GM18907 (cell line): ENCODE measurements at regions not wholly inside any gene's neighbourhood (a gene's known extent, or its start where the extent isn't known, plus 50 kb on each side); places are given as distances from the start of the nearest gene placed in this dataset.

Experiments
- ATAC-seq: cut with Tn5 transposase; IDR thresholded peaks from one replicate; pipeline ENCODE4 v1.9.1; 2021; ENCODE audit warnings: mild to moderate bottlenecking, moderate library complexity; ENCODE audit not compliant: unreplicated experiment

- ATAC-seq: no peak
Measured at GRCh38 chr9:73845954-73846690, 651.0 kb upstream of the RORB start.

GRCh38 chr9:73847536-73847935 is 649.6 kb upstream of the RORB start:
- ATAC-seq: no peak

GRCh38 chr9:73853549-73853948 is 643.6 kb upstream of the RORB start:
- no peak for ATAC-seq

- no peak for ATAC-seq
Measured at GRCh38 chr9:73855206-73855605, 641.9 kb upstream of the RORB start.

- no peak for ATAC-seq
Measured at GRCh38 chr9:73863924-73864323, 633.2 kb upstream of the RORB start.

- no peak for ATAC-seq
Measured at GRCh38 chr9:73866451-73866850, 630.7 kb upstream of the RORB start.

GRCh38 chr9:73869264-73869663 is 627.9 kb upstream of the RORB start:
- peak; percentile 99 for ATAC-seq

- ATAC-seq: no peak
Measured at GRCh38 chr9:73871636-73872035, 625.5 kb upstream of the RORB start.

GRCh38 chr9:73872701-73873100 is 624.4 kb upstream of the RORB start:
- no peak for ATAC-seq

GRCh38 chr9:73880101-73880500 is 617.0 kb upstream of the RORB start:
- no peak for ATAC-seq

- ATAC-seq: no peak
Measured at GRCh38 chr9:73889023-73889422, 608.1 kb upstream of the RORB start.

- no peak for ATAC-seq
Measured at GRCh38 chr9:73890685-73891277, 606.4 kb upstream of the RORB start.

GRCh38 chr9:73892335-73892734 is 604.8 kb upstream of the RORB start:
- ATAC-seq: no peak

GRCh38 chr9:73893230-73893629 is 603.9 kb upstream of the RORB start:
- ATAC-seq: no peak

GRCh38 chr9:73896061-73896460 is 601.1 kb upstream of the RORB start:
- no peak for ATAC-seq

GRCh38 chr9:73906671-73907070 is 590.5 kb upstream of the RORB start:
- no peak for ATAC-seq

- ATAC-seq: no peak
Measured at GRCh38 chr9:73911804-73912203, 585.3 kb upstream of the RORB start.

GRCh38 chr9:73916016-73916673 is 581.0 kb upstream of the RORB start:
- no peak for ATAC-seq

GRCh38 chr9:73919712-73920111 is 577.4 kb upstream of the RORB start:
- ATAC-seq: no peak

GRCh38 chr9:73923796-73924195 is 573.3 kb upstream of the RORB start:
- no peak for ATAC-seq

GRCh38 chr9:73951147-73951546 is 546.0 kb upstream of the RORB start:
- ATAC-seq: no peak

- ATAC-seq: no peak
Measured at GRCh38 chr9:73962792-73963191, 534.3 kb upstream of the RORB start.
